Smooth muscle cell (in vitro differentiated cells): ENCODE measurements at regions not wholly inside any gene's neighbourhood (a gene's known extent, or its start where the extent isn't known, plus 50 kb on each side); places are given as distances from the start of the nearest gene placed in this dataset.

Experiments
- DNase-seq: peaks from one replicate; lab custom pipeline; 2025; ENCODE audit not compliant: unreplicated experiment; lab: John Stamatoyannopoulos, UW
- H2AFZ ChIP-seq: fragments of 200-600 bp; sonication (generic); 2 replicates; pipeline ENCODE4 v1.6.0; 2016; ENCODE audit warnings: antibody characterized with exemption, low read depth, mild to moderate bottlenecking
- H3F3A ChIP-seq: fragments of 200-600 bp; sonication (generic); 2 replicates; pipeline ENCODE4 v1.6.0; 2017; ENCODE audit warnings: antibody characterized with exemption, low read depth
- H3K27ac ChIP-seq: fragments of 200-600 bp; sonication (generic); 2 replicates; pipeline ENCODE4 v1.5.1; 2016; ENCODE audit warnings: low read depth, mild to moderate bottlenecking
- H3K27me3 ChIP-seq: fragments of 200-600 bp; sonication (generic); 2 replicates; pipeline ENCODE4 v1.6.1; 2016; ENCODE audit warnings: low read depth, mild to moderate bottlenecking
- H3K36me3 ChIP-seq: fragments of 200-600 bp; sonication (generic); 2 replicates; pipeline ENCODE4 v1.5.1; 2016; ENCODE audit warnings: low read depth
- H3K4me1 ChIP-seq: fragments of 200-600 bp; sonication (generic); 2 replicates; pipeline ENCODE4 v1.5.1; 2016; ENCODE audit warnings: low read depth
- H3K4me2 ChIP-seq: fragments of 200-600 bp; sonication (generic); 2 replicates; pipeline ENCODE4 v1.6.0; 2016; ENCODE audit warnings: mild to moderate bottlenecking
- H3K4me3 ChIP-seq: fragments of 200-600 bp; sonication (generic); 2 replicates; pipeline ENCODE4 v1.5.1; 2016; ENCODE audit warnings: mild to moderate bottlenecking
- H3K79me2 ChIP-seq: fragments of 200-600 bp; sonication (generic); 2 replicates; pipeline ENCODE4 v1.6.0; 2016; ENCODE audit warnings: low read depth, mild to moderate bottlenecking
- H3K9ac ChIP-seq: fragments of 200-600 bp; sonication (generic); 2 replicates; pipeline ENCODE4 v1.6.0; 2016; ENCODE audit warnings: low read depth
- H3K9me3 ChIP-seq: fragments of 200-600 bp; sonication (generic); replicated peaks from 2 replicates; pipeline ENCODE4 v1.5.1; 2016; ENCODE audit warnings: low read depth
- H4K20me1 ChIP-seq: fragments of 200-600 bp; sonication (generic); 2 replicates; pipeline ENCODE4 v1.6.0; 2016; ENCODE audit warnings: low read depth
- CTCF ChIP-seq: fragments of 200-600 bp; sonication (generic); IDR thresholded peaks from 2 replicates; pipeline ENCODE4 v1.5.1; 2017; ENCODE audit warnings: borderline replicate concordance, mild to moderate bottlenecking, antibody characterized with exemption; ENCODE audit not compliant: insufficient read depth, poor library complexity, severe bottlenecking
- WGBS: methylation state at CpG from one replicate; pipeline ENCODE4 v1.1.7; 2016; ENCODE audit warnings: low lambda C conversion rate; 5-methylcytosine and 5-hydroxymethylcytosine counted together

GRCh38 chr2:129907256-129907998 lies 72.0 kb upstream of the RAB6C start:
- no peak for DNase-seq
- Histone ChIP-seq H3K27ac (no peak overlapping the region), H3K9ac (no peak overlapping the region), H3K4me1 (no peaks in the 10 kb centered on the region), H3K79me2 (no peaks in the 10 kb centered on the region), H2AFZ (no peak overlapping the region), H3K4me3 (no peak overlapping the region), H3K27me3 (no peaks in the 10 kb centered on the region), H3K36me3 (no peaks in the 10 kb centered on the region), H4K20me1 (no peaks in the 10 kb centered on the region), H3K9me3 (no peaks in the 10 kb centered on the region), H3F3A (no peaks in the 10 kb centered on the region), H3K4me2 (no peak overlapping the region)
- TF ChIP-seq CTCF: no peak
- 92% methylated on average over 13 of the region's 13 CpGs for WGBS

GRCh38 chr2:129908721-129909373 lies 70.6 kb upstream of the RAB6C start:
- H3K9ac ChIP-seq: no peak overlapping the region
- no peaks in the 10 kb centered on the region for H3F3A ChIP-seq
- H3K79me2 ChIP-seq: no peaks in the 10 kb centered on the region
- no peak overlapping the region for H3K4me3 ChIP-seq
- no peaks in the 10 kb centered on the region for H3K4me1 ChIP-seq
- DNase-seq: no peak
- no peak overlapping the region for H3K4me2 ChIP-seq
- no peak overlapping the region for H2AFZ ChIP-seq
- no peak overlapping the region for H3K27ac ChIP-seq
- TF ChIP-seq CTCF: no peak
- H3K36me3 ChIP-seq: no peaks in the 10 kb centered on the region
- no peaks in the 10 kb centered on the region for H3K9me3 ChIP-seq
- H3K27me3 ChIP-seq: no peaks in the 10 kb centered on the region
- H4K20me1 ChIP-seq: no peaks in the 10 kb centered on the region
- WGBS: 89% methylated on average over 18 of the region's 18 CpGs

GRCh38 chr2:129909651-129910418 lies 69.6 kb upstream of the RAB6C start:
- DNase-seq: no peak
- no peaks in the 10 kb centered on the region for H3K27me3 ChIP-seq
- no peaks in the 10 kb centered on the region for H4K20me1 ChIP-seq
- no peaks in the 10 kb centered on the region for H3K79me2 ChIP-seq
- no peak overlapping the region for H3K4me2 ChIP-seq
- H3K27ac ChIP-seq: no peak overlapping the region
- no peak overlapping the region for H2AFZ ChIP-seq
- H3K4me1 ChIP-seq: no peaks in the 10 kb centered on the region
- H3F3A ChIP-seq: no peaks in the 10 kb centered on the region
- H3K9ac ChIP-seq: no peak overlapping the region
- TF ChIP-seq CTCF: no peak
- whole genome bisulfite sequencing: 90% methylated on average over 15 of the region's 15 CpGs
- no peaks in the 10 kb centered on the region for H3K9me3 ChIP-seq
- no peaks in the 10 kb centered on the region for H3K36me3 ChIP-seq
- H3K4me3 ChIP-seq: no peak overlapping the region
